HL-60 (cell line): ENCODE measurements at regions not wholly inside any gene's neighbourhood (a gene's known extent, or its start where the extent isn't known, plus 50 kb on each side); places are given as distances from the start of the nearest gene placed in this dataset.
A peak's percentile ranks its signal among the peaks of the same experiment; 100 is the strongest.

Source experiments
- DNase-seq, 2 experiments: peaks; one replicate each; pipeline ENCODE4 v3.0.0-alpha.2; 2010 to 2020; ENCODE audit warnings: low read depth in 1 of 2, low spot score in 1 of 2
- H3K27ac ChIP-seq: fragments of 250-450 bp; sonication (Bioruptor Pico); replicated peaks from 2 replicates; pipeline ENCODE4 v1.5.1; 2020; ENCODE audit warnings: mild to moderate bottlenecking, moderate library complexity
- H3K27me3 ChIP-seq: fragments of 250-450 bp; sonication (Bioruptor Pico); 2 replicates; pipeline ENCODE4 v1.5.1; 2021; ENCODE audit warnings: mild to moderate bottlenecking, moderate library complexity; ENCODE audit not compliant: insufficient read depth, poor library complexity, severe bottlenecking
- H3K4me3 ChIP-seq: replicated peaks from 2 replicates; pipeline ENCODE4 v1.5.1; 2011; ENCODE audit warnings: mild to moderate bottlenecking, control low read depth, low read length; ENCODE audit not compliant: insufficient read depth
- GABPA ChIP-seq: IDR thresholded peaks from 2 replicates; pipeline ENCODE4 v1.6.1; 2012; ENCODE audit warnings: low read depth
- POLR2AphosphoS5 ChIP-seq: IDR thresholded peaks from 2 replicates; pipeline ENCODE4 v1.6.1; 2012; ENCODE audit warnings: low read depth
- SPI1 ChIP-seq: IDR thresholded peaks from 2 replicates; pipeline ENCODE4 v1.6.1; 2012; ENCODE audit warnings: low read depth, mild to moderate bottlenecking, borderline replicate concordance
- TF ChIP-seq, protein P1 (sequence below): IDR thresholded peaks from 2 replicates; pipeline ENCODE4 v1.6.1; 2012; ENCODE audit warnings: low read depth; ENCODE audit not compliant: insufficient replicate concordance
- TF ChIP-seq, protein P2 (sequence below): IDR thresholded peaks from one replicate; pipeline ENCODE4 v1.5.1; 2011; ENCODE audit warnings: low read length, control low read depth, inconsistent platforms; ENCODE audit not compliant: insufficient read depth

DNA sequence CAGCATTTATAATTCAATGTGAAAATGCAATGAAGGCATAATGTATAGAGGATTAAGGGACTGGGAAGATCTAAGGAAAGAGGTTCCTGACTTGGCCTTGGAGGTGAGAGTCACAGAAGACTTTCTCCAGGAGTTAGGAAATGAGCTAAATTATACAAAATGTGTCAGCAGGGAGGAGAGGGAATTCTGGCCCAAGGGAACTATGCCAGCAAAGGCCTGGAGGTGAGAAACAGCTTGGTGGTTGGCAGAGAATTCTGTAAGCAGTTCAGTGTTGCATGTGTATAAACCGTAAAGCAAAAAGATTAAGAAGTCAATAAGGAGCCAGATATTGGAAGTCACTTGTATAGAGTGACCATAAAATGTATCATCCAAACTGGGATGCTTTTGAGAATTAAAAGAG lies 142.2 kb upstream of the SESN3 start:
- TF ChIP-seq SPI1 (no peak), POLR2AphosphoS5 (no peak)
- DNase-seq, result no peak
- H3K27me3 ChIP-seq, result no peaks in the 10 kb centered on the region

DNA sequence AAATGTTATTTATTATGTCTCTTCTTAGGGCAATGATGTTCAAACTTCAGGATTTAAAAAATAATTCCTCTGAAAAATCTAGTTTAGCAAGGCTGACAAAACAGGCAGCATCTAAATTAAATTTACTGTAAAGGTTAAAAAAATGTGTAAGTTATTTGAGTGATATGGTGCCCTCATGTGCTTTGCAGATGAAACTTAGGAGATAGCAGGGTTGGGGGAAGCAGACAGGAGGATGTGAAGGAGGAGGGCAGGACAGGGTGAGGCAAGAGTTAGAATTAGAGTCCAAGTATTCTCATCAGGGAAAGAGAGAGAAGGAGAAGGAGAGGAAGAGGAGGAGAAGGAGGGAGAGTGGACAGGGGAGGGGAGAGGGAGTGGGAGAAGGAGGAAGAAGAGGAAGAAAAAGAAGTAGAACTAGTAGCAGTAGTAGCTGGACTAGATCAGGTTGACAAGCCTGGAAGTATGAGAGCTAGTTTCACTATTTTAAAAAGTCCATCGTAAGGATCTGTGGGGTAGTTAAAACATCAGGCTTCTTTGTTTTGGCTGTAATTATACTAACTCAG lies 141.2 kb upstream of the SESN3 start:
- no peak overlapping the region for H3K4me3 ChIP-seq
- peak; percentile 60 to 61 for DNase-seq
- H3K27ac ChIP-seq, result peak overlapping the region; percentile 86
- H3K27me3 ChIP-seq, result no peaks in the 10 kb centered on the region
- TF ChIP-seq POLR2AphosphoS5 (no peak), GABPA (no peak), SPI1 (no peak)
- TF ChIP-seq, protein P1, sequence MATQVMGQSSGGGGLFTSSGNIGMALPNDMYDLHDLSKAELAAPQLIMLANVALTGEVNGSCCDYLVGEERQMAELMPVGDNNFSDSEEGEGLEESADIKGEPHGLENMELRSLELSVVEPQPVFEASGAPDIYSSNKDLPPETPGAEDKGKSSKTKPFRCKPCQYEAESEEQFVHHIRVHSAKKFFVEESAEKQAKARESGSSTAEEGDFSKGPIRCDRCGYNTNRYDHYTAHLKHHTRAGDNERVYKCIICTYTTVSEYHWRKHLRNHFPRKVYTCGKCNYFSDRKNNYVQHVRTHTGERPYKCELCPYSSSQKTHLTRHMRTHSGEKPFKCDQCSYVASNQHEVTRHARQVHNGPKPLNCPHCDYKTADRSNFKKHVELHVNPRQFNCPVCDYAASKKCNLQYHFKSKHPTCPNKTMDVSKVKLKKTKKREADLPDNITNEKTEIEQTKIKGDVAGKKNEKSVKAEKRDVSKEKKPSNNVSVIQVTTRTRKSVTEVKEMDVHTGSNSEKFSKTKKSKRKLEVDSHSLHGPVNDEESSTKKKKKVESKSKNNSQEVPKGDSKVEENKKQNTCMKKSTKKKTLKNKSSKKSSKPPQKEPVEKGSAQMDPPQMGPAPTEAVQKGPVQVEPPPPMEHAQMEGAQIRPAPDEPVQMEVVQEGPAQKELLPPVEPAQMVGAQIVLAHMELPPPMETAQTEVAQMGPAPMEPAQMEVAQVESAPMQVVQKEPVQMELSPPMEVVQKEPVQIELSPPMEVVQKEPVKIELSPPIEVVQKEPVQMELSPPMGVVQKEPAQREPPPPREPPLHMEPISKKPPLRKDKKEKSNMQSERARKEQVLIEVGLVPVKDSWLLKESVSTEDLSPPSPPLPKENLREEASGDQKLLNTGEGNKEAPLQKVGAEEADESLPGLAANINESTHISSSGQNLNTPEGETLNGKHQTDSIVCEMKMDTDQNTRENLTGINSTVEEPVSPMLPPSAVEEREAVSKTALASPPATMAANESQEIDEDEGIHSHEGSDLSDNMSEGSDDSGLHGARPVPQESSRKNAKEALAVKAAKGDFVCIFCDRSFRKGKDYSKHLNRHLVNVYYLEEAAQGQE, result no peak
- TF ChIP-seq, protein P2, sequence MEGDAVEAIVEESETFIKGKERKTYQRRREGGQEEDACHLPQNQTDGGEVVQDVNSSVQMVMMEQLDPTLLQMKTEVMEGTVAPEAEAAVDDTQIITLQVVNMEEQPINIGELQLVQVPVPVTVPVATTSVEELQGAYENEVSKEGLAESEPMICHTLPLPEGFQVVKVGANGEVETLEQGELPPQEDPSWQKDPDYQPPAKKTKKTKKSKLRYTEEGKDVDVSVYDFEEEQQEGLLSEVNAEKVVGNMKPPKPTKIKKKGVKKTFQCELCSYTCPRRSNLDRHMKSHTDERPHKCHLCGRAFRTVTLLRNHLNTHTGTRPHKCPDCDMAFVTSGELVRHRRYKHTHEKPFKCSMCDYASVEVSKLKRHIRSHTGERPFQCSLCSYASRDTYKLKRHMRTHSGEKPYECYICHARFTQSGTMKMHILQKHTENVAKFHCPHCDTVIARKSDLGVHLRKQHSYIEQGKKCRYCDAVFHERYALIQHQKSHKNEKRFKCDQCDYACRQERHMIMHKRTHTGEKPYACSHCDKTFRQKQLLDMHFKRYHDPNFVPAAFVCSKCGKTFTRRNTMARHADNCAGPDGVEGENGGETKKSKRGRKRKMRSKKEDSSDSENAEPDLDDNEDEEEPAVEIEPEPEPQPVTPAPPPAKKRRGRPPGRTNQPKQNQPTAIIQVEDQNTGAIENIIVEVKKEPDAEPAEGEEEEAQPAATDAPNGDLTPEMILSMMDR, result no peak

More for the DNA sequence above, 142.2 kb upstream of the SESN3 start:
- Histone ChIP-seq H3K4me3 (no peak overlapping the region), H3K27ac (no peak overlapping the region; the same call in 1 of the 2 replicates)

DNA sequence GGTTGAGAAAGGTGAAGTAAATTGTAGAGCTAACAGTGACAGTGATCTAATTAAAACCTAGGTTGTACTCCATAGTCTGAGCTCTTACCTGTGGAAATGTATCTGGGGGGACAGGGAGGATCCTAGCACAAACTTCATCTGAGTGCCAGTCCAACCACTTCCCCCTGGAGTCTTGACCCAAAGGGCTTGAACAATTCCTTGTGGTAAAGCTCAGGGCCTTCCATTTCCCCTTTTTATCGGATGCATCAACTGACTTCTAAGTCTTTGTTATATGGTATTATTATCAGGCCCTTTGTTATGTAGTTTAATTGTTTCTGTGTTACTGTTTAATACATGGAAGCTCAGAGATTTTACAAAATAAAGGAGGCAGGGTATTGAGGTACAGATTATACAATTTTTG lies 140.2 kb upstream of the SESN3 start:
- no peaks in the 10 kb centered on the region for H3K27me3 ChIP-seq
- peak overlapping the region; percentile 86 for H3K27ac ChIP-seq
- no peak overlapping the region for H3K4me3 ChIP-seq
- TF ChIP-seq SPI1, result peak; percentile 100
- no peak for TF ChIP-seq GABPA
- peak; percentile 55; the same call in 1 of the 2 replicates for TF ChIP-seq POLR2AphosphoS5
- TF ChIP-seq, protein P1, result no peak
- TF ChIP-seq, protein P2, result no peak
- DNase-seq, result peak in 1 of 2 experiments; percentile 87

DNA sequence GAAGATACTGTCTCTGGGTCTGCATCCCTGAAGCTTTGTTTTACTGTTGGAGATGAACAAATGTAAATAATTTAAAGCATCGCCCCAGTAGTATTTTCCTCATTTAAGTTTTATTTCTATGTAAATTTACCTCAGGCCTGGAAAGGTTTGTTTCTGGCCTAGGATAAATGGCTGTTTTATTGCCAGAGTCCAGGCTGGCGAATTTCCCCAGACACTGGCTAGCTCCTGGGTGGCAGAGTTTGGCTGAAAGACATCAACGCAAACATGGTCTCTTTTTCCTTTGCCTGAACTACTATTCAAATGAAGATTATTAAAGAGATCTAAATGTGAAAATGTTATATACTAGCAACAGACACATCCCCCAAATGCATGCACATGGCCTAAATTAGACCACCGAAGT lies 136.7 kb upstream of the SESN3 start:
- DNase-seq, result no peak
- Histone ChIP-seq H3K27me3 (no peaks in the 10 kb centered on the region), H3K4me3 (no peak overlapping the region)

More for the DNA sequence above, 136.7 kb upstream of the SESN3 start:
- TF ChIP-seq, protein P1, result no peak
- TF ChIP-seq, protein P2, result no peak
- no peak for TF ChIP-seq GABPA
- no peak for TF ChIP-seq POLR2AphosphoS5
- no peak for TF ChIP-seq SPI1
- no peak overlapping the region; the same call in 1 of the 2 replicates for H3K27ac ChIP-seq
